ENCODE measurements at regions not wholly inside any gene's neighbourhood (a gene's known extent, or its start where the extent isn't known, plus 50 kb on each side); places are given as distances from the start of the nearest gene placed in this dataset.

DNA sequence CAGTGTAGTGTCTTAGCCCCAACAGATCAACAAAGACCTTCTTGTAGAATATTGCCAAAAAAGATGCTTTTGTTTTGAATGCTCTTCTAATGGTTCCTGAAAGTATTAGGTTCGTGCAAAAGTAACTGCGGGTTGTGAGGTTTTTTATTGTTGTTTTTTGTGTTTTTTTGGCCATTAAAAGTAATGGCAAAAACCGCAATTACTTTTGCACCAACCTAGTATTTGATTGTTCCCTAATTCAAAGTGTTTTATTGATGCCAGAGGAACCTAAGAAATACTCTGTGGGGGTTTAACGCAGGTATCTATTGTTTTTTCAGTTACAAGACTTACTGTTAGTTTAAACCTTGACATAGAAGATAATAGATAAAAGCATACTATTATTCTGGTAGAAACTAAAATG is 150.8 kb upstream of the DAAM1 start:
- Mint-ChIP-seq H3K9me3 (no peaks in the 10 kb centered on the region), H3K27ac (no peak overlapping the region), H3K27me3 (ENCODE audit: low read depth in 3 of 3) (peaks cover 0 to 2% (median 0%) of the 10 kb centered on the region in 3 donors), H3K36me3 (no peaks in the 10 kb centered on the region), H3K4me3 (no peak overlapping the region), H3K4me1 (no peaks in the 10 kb centered on the region)
- Histone ChIP-seq H3K4me3 (replicated peaks in 1 of 3; ENCODE audit: low read depth in 2 of 3, low read length in 3 of 3) (no peak overlapping the region), H3K27ac (ENCODE audit: low read depth in 1 of 2, low read length in 2 of 2) (no peak overlapping the region), H2AFZ (ENCODE audit: insufficient read depth, low read depth, low read length, poor library complexity, severe bottlenecking) (no peak overlapping the region), H3K9me3 (replicated peaks in 1 of 2; ENCODE audit: control insufficient read depth in 1 of 2, insufficient read depth in 1 of 2, low read length in 2 of 2) (no peaks in the 10 kb centered on the region), H4K20me1 (ENCODE audit: insufficient read depth, low read length) (no peaks in the 10 kb centered on the region), H3K4me1 (ENCODE audit: control insufficient read depth in 1 of 2, insufficient read depth in 2 of 2, low read length in 2 of 2) (no peaks in the 10 kb centered on the region), H3K36me3 (replicated peaks in 1 of 2; ENCODE audit: control insufficient read depth in 1 of 2, insufficient read depth in 2 of 2, low read length in 2 of 2) (no peaks in the 10 kb centered on the region), H3K9ac (ENCODE audit: insufficient read depth, low read length, poor library complexity, severe bottlenecking) (no peak overlapping the region), H3K4me2 (replicated peaks; ENCODE audit: extremely low read depth, low read length, poor library complexity, severe bottlenecking) (no peak overlapping the region), H3K79me2 (ENCODE audit: insufficient read depth, low read length) (no peaks in the 10 kb centered on the region), H3K27me3 (ENCODE audit: control insufficient read depth in 2 of 2, insufficient read depth in 2 of 2, low read length in 2 of 2) (no peaks in the 10 kb centered on the region)
- no peak for DNase-seq
- intact Hi-C loops (cut with micrococcal nuclease) = no loop called here
- WGBS (ENCODE audit: insufficient coverage) = no CpG with 5 or more reads among the region's 4 CpGs
- TF ChIP-seq, protein P1, sequence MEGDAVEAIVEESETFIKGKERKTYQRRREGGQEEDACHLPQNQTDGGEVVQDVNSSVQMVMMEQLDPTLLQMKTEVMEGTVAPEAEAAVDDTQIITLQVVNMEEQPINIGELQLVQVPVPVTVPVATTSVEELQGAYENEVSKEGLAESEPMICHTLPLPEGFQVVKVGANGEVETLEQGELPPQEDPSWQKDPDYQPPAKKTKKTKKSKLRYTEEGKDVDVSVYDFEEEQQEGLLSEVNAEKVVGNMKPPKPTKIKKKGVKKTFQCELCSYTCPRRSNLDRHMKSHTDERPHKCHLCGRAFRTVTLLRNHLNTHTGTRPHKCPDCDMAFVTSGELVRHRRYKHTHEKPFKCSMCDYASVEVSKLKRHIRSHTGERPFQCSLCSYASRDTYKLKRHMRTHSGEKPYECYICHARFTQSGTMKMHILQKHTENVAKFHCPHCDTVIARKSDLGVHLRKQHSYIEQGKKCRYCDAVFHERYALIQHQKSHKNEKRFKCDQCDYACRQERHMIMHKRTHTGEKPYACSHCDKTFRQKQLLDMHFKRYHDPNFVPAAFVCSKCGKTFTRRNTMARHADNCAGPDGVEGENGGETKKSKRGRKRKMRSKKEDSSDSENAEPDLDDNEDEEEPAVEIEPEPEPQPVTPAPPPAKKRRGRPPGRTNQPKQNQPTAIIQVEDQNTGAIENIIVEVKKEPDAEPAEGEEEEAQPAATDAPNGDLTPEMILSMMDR (IDR thresholded peaks at IDR 0.05) = no peak

DNA sequence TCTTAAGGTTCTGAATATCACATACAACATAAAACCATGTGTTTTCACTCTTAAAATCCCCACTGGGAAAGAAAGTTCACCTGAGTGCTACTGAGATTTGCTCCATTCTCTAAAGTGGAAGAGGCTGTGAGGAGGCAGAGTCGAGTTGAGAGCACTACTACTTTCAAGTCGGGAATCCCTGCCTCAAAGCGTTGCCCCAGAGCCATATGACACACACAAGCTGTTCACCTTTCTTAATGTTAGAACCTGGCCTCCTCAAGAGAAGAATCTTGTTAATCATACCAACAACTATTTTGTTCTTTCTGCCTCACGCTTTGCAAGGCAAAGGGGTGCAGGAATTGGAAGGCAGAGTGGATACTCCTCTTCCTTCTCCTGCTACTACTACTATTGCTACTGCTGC is 149.7 kb upstream of the DAAM1 start:
- Mint-ChIP-seq H3K4me3 (no peak overlapping the region), H3K36me3 (no peaks in the 10 kb centered on the region), H3K9me3 (no peaks in the 10 kb centered on the region), H3K27me3 (ENCODE audit: low read depth in 3 of 3) (peaks cover 0 to 2% (median 0%) of the 10 kb centered on the region in 3 donors), H3K4me1 (no peaks in the 10 kb centered on the region), H3K27ac (no peak overlapping the region)
- no peaks in the 10 kb centered on the region for H3K36me3 ChIP-seq (replicated peaks in 1 of 2; ENCODE audit: control insufficient read depth in 1 of 2, insufficient read depth in 2 of 2, low read length in 2 of 2)
- H4K20me1 ChIP-seq (ENCODE audit: insufficient read depth, low read length) = no peaks in the 10 kb centered on the region
- H3K79me2 ChIP-seq (ENCODE audit: insufficient read depth, low read length) = no peaks in the 10 kb centered on the region
- WGBS (ENCODE audit: insufficient coverage) = 87% methylated on average over 3 of the region's 4 CpGs
- H3K9me3 ChIP-seq (replicated peaks in 1 of 2; ENCODE audit: control insufficient read depth in 1 of 2, insufficient read depth in 1 of 2, low read length in 2 of 2) = no peaks in the 10 kb centered on the region
- H2AFZ ChIP-seq (ENCODE audit: insufficient read depth, low read depth, low read length, poor library complexity, severe bottlenecking) = no peak overlapping the region
- intact Hi-C loops (cut with micrococcal nuclease) = no loop called here
- H3K4me1 ChIP-seq (ENCODE audit: control insufficient read depth in 1 of 2, insufficient read depth in 2 of 2, low read length in 2 of 2) = no peaks in the 10 kb centered on the region
- no peak overlapping the region for H3K27ac ChIP-seq (ENCODE audit: low read depth in 1 of 2, low read length in 2 of 2)
- H3K4me3 ChIP-seq (replicated peaks in 1 of 3; ENCODE audit: low read depth in 2 of 3, low read length in 3 of 3) = no peak overlapping the region
- H3K27me3 ChIP-seq (ENCODE audit: control insufficient read depth in 2 of 2, insufficient read depth in 2 of 2, low read length in 2 of 2) = no peaks in the 10 kb centered on the region
- TF ChIP-seq, protein P1 (IDR thresholded peaks at IDR 0.05) = no peak
- DNase-seq = no peak
- no peak overlapping the region for H3K4me2 ChIP-seq (replicated peaks; ENCODE audit: extremely low read depth, low read length, poor library complexity, severe bottlenecking)
- no peak overlapping the region for H3K9ac ChIP-seq (ENCODE audit: insufficient read depth, low read length, poor library complexity, severe bottlenecking)

Measured in CD14-positive monocyte (primary cell).